Esophagus squamous epithelium (tissue), 4 donors: ENCODE measurements at regions not wholly inside any gene's neighbourhood (a gene's known extent, or its start where the extent isn't known, plus 50 kb on each side); places are given as distances from the start of the nearest gene placed in this dataset.

Experiments
- CTCF ChIP-seq, 6 experiments: fragments of 450-650 bp in 4 of 6; fragments of 200-600 bp in 2 of 6; sonication (generic) in 2 of 6; IDR thresholded peaks; one replicate each; pipeline ENCODE4 v1.5.1; 2016 to 2019; ENCODE audit warnings: antibody characterized with exemption in 6 of 6, mild to moderate bottlenecking in 4 of 6, moderate library complexity in 4 of 6
- POLR2A ChIP-seq, 4 donors: fragments of 450-650 bp; IDR thresholded peaks; one replicate each; pipeline ENCODE4 v1.6.1; 2017; ENCODE audit warnings: antibody characterized with exemption in 4 of 4, mild to moderate bottlenecking in 4 of 4, moderate library complexity in 3 of 4

GRCh38 chr19:28636706-28637105 is 576.2 kb downstream of the UQCRFS1 start:
- TF ChIP-seq CTCF (IDR thresholded peaks at IDR 0.05): no peak
- TF ChIP-seq POLR2A (IDR thresholded peaks at IDR 0.05): no peak
